Fibroblast of skin of right quadriceps (primary cell): ENCODE measurements at regions not wholly inside any gene's neighbourhood (a gene's known extent, or its start where the extent isn't known, plus 50 kb on each side); places are given as distances from the start of the nearest gene placed in this dataset.

ENCODE experiments used
- DNase-seq: peaks from one replicate; pipeline ENCODE4 v3.0.0-alpha.2; 2013

DNA sequence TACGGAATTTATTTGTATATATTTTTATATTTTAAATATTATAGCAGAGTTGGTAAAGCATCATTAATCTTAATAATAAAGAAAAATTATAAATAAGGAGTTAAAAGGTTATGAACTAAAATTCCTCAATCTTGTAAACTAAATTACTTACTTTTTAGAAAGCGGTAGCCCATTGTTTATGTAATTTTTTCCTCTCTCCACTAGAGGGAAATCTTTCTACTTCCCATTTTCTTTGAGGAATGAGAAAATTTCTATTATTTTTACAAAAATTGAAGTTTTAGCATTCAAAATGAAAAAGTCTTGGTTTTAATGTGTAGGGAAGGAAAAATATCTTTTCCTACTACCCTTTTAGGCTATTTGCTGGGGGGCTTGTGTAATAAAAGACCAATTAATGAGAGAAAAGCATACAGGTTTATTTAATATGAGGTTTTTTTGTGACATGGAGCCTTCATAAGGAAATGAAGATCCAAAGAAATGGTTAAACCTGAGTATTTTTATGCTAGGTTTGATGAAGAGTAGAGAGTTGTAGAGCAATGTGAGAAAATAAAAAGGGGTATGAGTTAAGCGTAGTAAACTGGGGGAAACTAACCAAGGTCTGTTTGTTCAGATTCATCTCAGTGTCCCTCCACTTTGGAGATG lies 68.7 kb upstream of the ADAD1 start:
- DNase-seq, result peak; percentile 29

DNA sequence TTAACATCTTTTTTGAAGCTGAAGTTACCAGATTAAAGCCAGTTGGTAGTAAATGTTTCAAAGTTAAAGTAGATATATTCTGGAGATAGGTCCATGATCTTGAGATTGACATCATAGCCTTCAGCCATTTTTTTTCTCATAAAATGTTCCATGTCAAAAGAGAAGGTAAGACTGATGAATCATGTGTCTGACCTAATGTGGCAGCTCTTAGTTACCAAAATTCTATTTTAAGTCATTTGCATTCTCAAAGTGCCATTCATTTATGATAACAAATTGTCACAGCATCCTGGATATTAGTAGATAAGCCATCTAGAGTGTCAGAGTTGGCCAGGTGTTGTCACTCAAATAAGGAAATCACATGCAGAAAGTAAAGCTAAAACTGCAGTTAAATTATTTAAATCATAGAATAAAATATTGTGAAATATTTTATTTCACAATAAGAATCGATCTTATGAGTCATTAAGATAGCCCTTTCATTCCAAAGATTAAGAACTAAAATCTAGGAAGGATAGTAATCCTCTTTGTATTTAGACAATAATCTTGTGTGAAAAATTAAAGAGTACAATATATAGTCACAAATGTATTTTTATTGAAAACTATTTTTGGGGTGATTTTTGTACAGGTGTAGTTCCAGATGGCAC lies 65.7 kb upstream of the ADAD1 start:
- no peak for DNase-seq

DNA sequence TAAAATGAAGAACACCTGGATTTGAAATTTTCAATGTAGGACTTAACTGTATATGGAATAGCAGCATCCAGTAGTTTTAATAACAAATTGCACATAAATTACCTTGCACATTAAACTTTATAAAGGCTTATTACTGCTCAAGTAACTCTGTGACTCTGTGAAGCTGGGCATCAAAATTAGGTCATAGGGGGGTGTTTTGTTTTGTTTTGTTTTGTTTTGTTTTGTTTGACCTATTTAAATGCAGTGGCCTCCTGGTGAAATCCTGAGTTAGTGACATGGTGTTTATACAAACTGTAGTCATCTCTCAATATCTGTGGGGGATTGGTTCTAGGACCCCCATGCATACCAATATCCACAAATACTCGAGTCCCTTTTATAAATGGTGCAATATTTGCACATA lies 51.9 kb upstream of the ADAD1 start:
- DNase-seq, result no peak

DNA sequence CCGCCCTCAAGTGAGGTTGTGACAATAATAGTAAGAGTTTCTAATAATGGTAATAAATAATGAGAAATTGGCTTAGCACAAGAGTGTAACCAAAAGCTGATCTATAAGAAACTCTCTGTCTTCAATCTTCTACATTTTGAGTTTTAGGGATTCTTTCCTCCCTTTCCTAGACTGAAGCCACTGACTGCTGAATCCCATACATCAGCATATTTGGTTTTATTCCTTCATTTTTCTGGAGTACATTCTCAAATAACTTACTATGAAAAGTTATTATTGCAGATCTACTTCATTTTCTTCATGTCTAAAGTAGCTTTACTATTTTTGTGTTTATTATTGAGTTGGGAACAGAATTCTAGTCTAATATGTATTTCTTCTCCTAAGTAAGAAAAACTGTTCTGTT lies 49.9 kb upstream of the ADAD1 start:
- DNase-seq, result no peak
